ENCODE measurements at regions not wholly inside any gene's neighbourhood (a gene's known extent, or its start where the extent isn't known, plus 50 kb on each side); places are given as distances from the start of the nearest gene placed in this dataset.

DNA sequence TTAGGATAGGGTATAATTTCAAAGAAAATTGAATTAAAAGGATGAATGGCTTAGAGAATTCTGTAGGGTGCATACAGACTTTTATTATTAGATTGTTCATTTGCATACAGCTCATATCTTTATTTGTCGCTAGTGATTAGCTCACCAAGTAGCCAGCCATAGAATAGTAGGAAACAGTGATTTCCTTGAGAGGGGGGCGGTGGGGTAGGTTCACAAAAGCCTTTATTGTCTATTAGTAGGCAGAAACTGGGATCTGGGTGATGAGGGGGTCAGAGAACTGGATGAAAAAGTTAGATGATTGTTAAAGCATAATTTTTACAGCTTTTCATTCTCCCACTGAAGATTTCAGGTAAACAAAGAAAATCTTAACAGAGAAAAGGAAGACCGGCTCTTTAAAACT, 77.6 kb upstream of the RAP2B start (continued):
- TF ChIP-seq, protein P1, sequence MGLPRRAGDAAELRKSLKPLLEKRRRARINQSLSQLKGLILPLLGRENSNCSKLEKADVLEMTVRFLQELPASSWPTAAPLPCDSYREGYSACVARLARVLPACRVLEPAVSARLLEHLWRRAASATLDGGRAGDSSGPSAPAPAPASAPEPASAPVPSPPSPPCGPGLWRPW (IDR thresholded peaks at IDR 0.05) = no peak
- TF ChIP-seq ZC3H11A (IDR thresholded peaks at IDR 0.05) = no peak
- no peak for TF ChIP-seq CHD4 (IDR thresholded peaks at IDR 0.05; ENCODE audit: borderline replicate concordance)

DNA sequence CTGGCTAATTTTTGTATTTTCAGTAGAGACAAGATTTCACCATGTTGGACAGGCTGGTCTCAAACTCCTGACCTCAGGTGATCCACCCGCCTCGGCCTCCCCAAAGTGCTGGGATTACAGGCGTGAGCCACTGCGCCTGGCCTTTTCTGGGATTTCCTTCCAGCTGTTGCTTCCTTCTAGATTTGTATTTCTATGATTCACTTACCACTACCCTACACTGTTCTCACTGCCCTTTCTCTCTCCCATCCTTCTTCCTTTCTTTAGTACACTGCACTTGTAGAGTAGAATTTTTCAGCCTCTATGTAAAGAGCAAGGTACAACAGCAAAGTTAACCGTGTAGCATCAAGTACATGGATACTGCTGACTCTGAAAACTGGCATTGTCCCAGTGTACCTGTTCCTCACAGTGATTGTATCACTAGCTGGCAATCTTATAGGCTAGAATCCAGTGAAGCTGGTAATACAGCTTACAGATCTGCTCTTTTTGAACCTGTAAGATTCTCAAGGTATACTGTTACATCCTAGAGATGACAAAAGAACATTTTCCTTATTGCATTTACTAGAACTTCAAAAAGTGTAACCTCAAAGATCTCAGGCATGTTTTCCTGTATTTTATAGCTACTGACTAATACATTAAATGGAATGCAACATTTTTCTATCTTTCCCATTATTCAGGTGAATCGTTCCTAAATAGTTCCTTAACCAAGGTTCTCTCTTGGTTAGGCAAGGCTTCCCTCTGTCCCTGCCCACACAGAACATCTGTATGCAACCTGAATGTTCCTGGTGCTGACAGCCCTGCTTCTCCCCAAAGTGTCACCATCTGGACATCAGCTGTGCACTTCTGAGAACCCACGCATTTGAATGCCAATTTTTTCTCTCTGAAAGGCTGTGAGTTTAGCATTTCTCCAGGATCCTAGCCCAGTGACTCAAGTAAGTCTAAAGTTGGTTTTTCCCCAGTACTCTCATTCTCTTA, 74.1 kb upstream of the RAP2B start:
- POLR2A ChIA-PET = no interaction called here
- Histone ChIP-seq H3K9me3 (no peaks in the 10 kb centered on the region), H3K4me1 (no peaks in the 10 kb centered on the region), H3K27ac (no peak overlapping the region), H3K4me2 (no peak overlapping the region), H3K4me3 (no peak overlapping the region)
- CTCF ChIA-PET = interaction anchor here (1.3 kb wide), 1 partner anchor 9 kb away, joined by 3 read pairs; no protein-coding TSS in a partner anchor
- WGBS (ENCODE audit: missing lambda C conversion rate) = 77% methylated on average over 7 of the region's 7 CpGs
- no peak for FAIRE-seq
- DNase-seq (ENCODE audit: low read depth in 1 of 2, low spot score in 1 of 2) = no peak
- TF ChIP-seq SREBF2 (IDR thresholded peaks at IDR 0.05) (no peak), HEYL (CRISPR knock-in tag; IDR thresholded peaks at IDR 0.05) (no peak), MAFK (IDR thresholded peaks at IDR 0.05; ENCODE audit: partially characterized antibody) (no peak), EP300 (IDR thresholded peaks at IDR 0.05) (no peak), MYC (IDR thresholded peaks at IDR 0.05; ENCODE audit: borderline replicate concordance, low read length) (no peak)
- TF ChIP-seq, protein P2, sequence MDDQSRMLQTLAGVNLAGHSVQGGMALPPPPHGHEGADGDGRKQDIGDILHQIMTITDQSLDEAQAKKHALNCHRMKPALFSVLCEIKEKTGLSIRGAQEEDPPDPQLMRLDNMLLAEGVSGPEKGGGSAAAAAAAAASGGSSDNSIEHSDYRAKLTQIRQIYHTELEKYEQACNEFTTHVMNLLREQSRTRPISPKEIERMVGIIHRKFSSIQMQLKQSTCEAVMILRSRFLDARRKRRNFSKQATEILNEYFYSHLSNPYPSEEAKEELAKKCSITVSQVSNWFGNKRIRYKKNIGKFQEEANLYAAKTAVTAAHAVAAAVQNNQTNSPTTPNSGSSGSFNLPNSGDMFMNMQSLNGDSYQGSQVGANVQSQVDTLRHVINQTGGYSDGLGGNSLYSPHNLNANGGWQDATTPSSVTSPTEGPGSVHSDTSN (IDR thresholded peaks at IDR 0.05) = no peak
- 0 out of 6 replicates have a peak, but pooled peaks of 1 of the 2 experiments have one; percentile 43 for ATAC-seq

- H3K27ac ChIP-seq = no peak overlapping the region
- WGBS (ENCODE audit: missing lambda C conversion rate) = 85% methylated on average over 2 of the region's 2 CpGs
- ATAC-seq (no peak), FAIRE-seq (no peak), DNase-seq (ENCODE audit: low read depth in 1 of 2, low spot score in 1 of 2) (no peak)
- TF ChIP-seq GATA3 (IDR thresholded peaks at IDR 0.05; ENCODE audit: borderline replicate concordance) (no peak), ZC3H11A (IDR thresholded peaks at IDR 0.05) (no peak), ZNF302 (CRISPR knock-in tag; IDR thresholded peaks at IDR 0.05) (no peak), MAFK (IDR thresholded peaks at IDR 0.05; ENCODE audit: partially characterized antibody) (peak; percentile 24), RARB (CRISPR knock-in tag; IDR thresholded peaks at IDR 0.05) (no peak), ELK1 (IDR thresholded peaks at IDR 0.05; ENCODE audit: low read depth, low read length) (no peak), TFCP2L1 (CRISPR knock-in tag; IDR thresholded peaks at IDR 0.05) (no peak), NR3C1 (IDR thresholded peaks at IDR 0.05) (no peak)
- no peaks in the 10 kb centered on the region for H3K4me1 ChIP-seq
- no peaks in the 10 kb centered on the region for H3K9me3 ChIP-seq
- ChIA-PET POLR2A (no interaction called here), CTCF (no interaction called here)
- no peak overlapping the region for H3K4me3 ChIP-seq
- H3K4me2 ChIP-seq = no peak overlapping the region
Observed at GRCh38 chr3:153089620-153090019, 72.4 kb upstream of the RAP2B start.

GRCh38 chr3:153090973-153091372, 71.1 kb upstream of the RAP2B start:
- H3K4me3 ChIP-seq = no peak overlapping the region
- no peak for TF ChIP-seq POLR2A (IDR thresholded peaks at IDR 0.05; ENCODE audit: low read length)
- no peak for TF ChIP-seq FOXS1 (CRISPR knock-in tag; IDR thresholded peaks at IDR 0.05)
- TF ChIP-seq ZFP36 (IDR thresholded peaks at IDR 0.05; ENCODE audit: borderline replicate concordance, partially characterized antibody) = no peak
- no peak for TF ChIP-seq JUN (IDR thresholded peaks at IDR 0.05)
- TF ChIP-seq, protein P3, sequence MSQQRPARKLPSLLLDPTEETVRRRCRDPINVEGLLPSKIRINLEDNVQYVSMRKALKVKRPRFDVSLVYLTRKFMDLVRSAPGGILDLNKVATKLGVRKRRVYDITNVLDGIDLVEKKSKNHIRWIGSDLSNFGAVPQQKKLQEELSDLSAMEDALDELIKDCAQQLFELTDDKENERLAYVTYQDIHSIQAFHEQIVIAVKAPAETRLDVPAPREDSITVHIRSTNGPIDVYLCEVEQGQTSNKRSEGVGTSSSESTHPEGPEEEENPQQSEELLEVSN (IDR thresholded peaks at IDR 0.05; ENCODE audit: borderline replicate concordance, low read depth) = no peak
- TF ChIP-seq NR3C1 (IDR thresholded peaks at IDR 0.05) = no peak
- TF ChIP-seq, protein P1 (IDR thresholded peaks at IDR 0.05) = no peak
- no peak for TF ChIP-seq HOXB5 (CRISPR knock-in tag; IDR thresholded peaks at IDR 0.05)
- TF ChIP-seq FOSB (CRISPR knock-in tag; IDR thresholded peaks at IDR 0.05) = no peak
- no peak for TF ChIP-seq SREBF2 (IDR thresholded peaks at IDR 0.05)
- TF ChIP-seq, protein P4, sequence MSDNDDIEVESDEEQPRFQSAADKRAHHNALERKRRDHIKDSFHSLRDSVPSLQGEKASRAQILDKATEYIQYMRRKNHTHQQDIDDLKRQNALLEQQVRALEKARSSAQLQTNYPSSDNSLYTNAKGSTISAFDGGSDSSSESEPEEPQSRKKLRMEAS (IDR thresholded peaks at IDR 0.05) = no peak
- TF ChIP-seq ESRRA (IDR thresholded peaks at IDR 0.05; ENCODE audit: borderline replicate concordance, low read length) = no peak
- TF ChIP-seq, protein P5, sequence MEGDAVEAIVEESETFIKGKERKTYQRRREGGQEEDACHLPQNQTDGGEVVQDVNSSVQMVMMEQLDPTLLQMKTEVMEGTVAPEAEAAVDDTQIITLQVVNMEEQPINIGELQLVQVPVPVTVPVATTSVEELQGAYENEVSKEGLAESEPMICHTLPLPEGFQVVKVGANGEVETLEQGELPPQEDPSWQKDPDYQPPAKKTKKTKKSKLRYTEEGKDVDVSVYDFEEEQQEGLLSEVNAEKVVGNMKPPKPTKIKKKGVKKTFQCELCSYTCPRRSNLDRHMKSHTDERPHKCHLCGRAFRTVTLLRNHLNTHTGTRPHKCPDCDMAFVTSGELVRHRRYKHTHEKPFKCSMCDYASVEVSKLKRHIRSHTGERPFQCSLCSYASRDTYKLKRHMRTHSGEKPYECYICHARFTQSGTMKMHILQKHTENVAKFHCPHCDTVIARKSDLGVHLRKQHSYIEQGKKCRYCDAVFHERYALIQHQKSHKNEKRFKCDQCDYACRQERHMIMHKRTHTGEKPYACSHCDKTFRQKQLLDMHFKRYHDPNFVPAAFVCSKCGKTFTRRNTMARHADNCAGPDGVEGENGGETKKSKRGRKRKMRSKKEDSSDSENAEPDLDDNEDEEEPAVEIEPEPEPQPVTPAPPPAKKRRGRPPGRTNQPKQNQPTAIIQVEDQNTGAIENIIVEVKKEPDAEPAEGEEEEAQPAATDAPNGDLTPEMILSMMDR (IDR thresholded peaks at IDR 0.05) = no peak
- TF ChIP-seq ZC3H11A (IDR thresholded peaks at IDR 0.05) = no peak
- no peak for TF ChIP-seq MAZ (IDR thresholded peaks at IDR 0.05; ENCODE audit: borderline replicate concordance, low read depth, low read length)
- no peak for TF ChIP-seq FOSL2 (IDR thresholded peaks at IDR 0.05)
- no peak for TF ChIP-seq FOSL2 (CRISPR knock-in tag; IDR thresholded peaks at IDR 0.05)
- WGBS (ENCODE audit: missing lambda C conversion rate) = 85% methylated on average over 1 of the region's 1 CpG
- H3K4me2 ChIP-seq = no peak overlapping the region
- no peak overlapping the region for H3K27ac ChIP-seq
- DNase-seq (ENCODE audit: low read depth in 1 of 2, low spot score in 1 of 2) (no peak), ATAC-seq (no peak), FAIRE-seq (no peak)
- H3K4me1 ChIP-seq = no peaks in the 10 kb centered on the region
- no peaks in the 10 kb centered on the region for H3K9me3 ChIP-seq
- CTCF ChIA-PET = no interaction called here
- POLR2A ChIA-PET = no interaction called here
